ENCODE measurements at regions not wholly inside any gene's neighbourhood (a gene's known extent, or its start where the extent isn't known, plus 50 kb on each side); places are given as distances from the start of the nearest gene placed in this dataset.

GRCh38 chr11:24226606-24227005, 270.2 kb upstream of the LUZP2 start:
- no peak for TF ChIP-seq CTCF (conservative IDR thresholded peaks at IDR 0.05; ENCODE audit: control insufficient read depth, insufficient read depth, low read depth, low read length)
- no peak overlapping the region for H3K4me3 ChIP-seq (ENCODE audit: control insufficient read depth, low read depth, low read length)
- DNase-seq (ENCODE audit: low read depth): no peak

GRCh38 chr11:24233041-24233440, 263.8 kb upstream of the LUZP2 start:
- no peak for DNase-seq (ENCODE audit: low read depth)
- no peak overlapping the region for H3K4me3 ChIP-seq (ENCODE audit: control insufficient read depth, low read depth, low read length)
- no peak for TF ChIP-seq CTCF (conservative IDR thresholded peaks at IDR 0.05; ENCODE audit: control insufficient read depth, insufficient read depth, low read depth, low read length)

- TF ChIP-seq CTCF (conservative IDR thresholded peaks at IDR 0.05; ENCODE audit: control insufficient read depth, insufficient read depth, low read depth, low read length): no peak
- peak; percentile 22 for DNase-seq (ENCODE audit: low read depth)
- H3K4me3 ChIP-seq (ENCODE audit: control insufficient read depth, low read depth, low read length): no peak overlapping the region
Measured at GRCh38 chr11:24234822-24235508, 261.9 kb upstream of the LUZP2 start.

GRCh38 chr11:24238771-24239645, 257.8 kb upstream of the LUZP2 start:
- TF ChIP-seq CTCF (conservative IDR thresholded peaks at IDR 0.05; ENCODE audit: control insufficient read depth, insufficient read depth, low read depth, low read length): no peak
- DNase-seq (ENCODE audit: low read depth): peak; percentile 77
- H3K4me3 ChIP-seq (ENCODE audit: control insufficient read depth, low read depth, low read length): no peak overlapping the region

GRCh38 chr11:24239930-24240329, 256.9 kb upstream of the LUZP2 start:
- TF ChIP-seq CTCF (conservative IDR thresholded peaks at IDR 0.05; ENCODE audit: control insufficient read depth, insufficient read depth, low read depth, low read length): no peak
- no peak for DNase-seq (ENCODE audit: low read depth)
- no peak overlapping the region for H3K4me3 ChIP-seq (ENCODE audit: control insufficient read depth, low read depth, low read length)

GRCh38 chr11:24240496-24241175, 256.2 kb upstream of the LUZP2 start:
- TF ChIP-seq CTCF (conservative IDR thresholded peaks at IDR 0.05; ENCODE audit: control insufficient read depth, insufficient read depth, low read depth, low read length): no peak
- H3K4me3 ChIP-seq (ENCODE audit: control insufficient read depth, low read depth, low read length): no peak overlapping the region
- DNase-seq (ENCODE audit: low read depth): no peak
